Coronary artery (tissue), 2 donors: ENCODE measurements at regions not wholly inside any gene's neighbourhood (a gene's known extent, or its start where the extent isn't known, plus 50 kb on each side); places are given as distances from the start of the nearest gene placed in this dataset.

Source experiments
- DNase-seq: peaks from one replicate; pipeline ENCODE4 v3.0.0-alpha.2; 2017; ENCODE audit warnings: low spot score
- H3K27ac ChIP-seq, 2 donors: fragments of 200-600 bp; sonication (generic); one replicate each; pipeline ENCODE4 v1.5.1; 2016 to 2019
- H3K4me3 ChIP-seq: fragments of 200-600 bp; sonication (generic); 2 replicates; pipeline ENCODE4 v1.5.1; 2016; ENCODE audit warnings: mild to moderate bottlenecking, moderate library complexity
- CTCF ChIP-seq: fragments of 200-600 bp; sonication (generic); IDR thresholded peaks from one replicate; pipeline ENCODE4 v1.5.1; 2019; ENCODE audit warnings: antibody characterized with exemption

GRCh38 chr5:136686192-136686872 is 321.0 kb upstream of the TRPC7 start:
- no peak for TF ChIP-seq CTCF
- Histone ChIP-seq H3K4me3 (no peak overlapping the region), H3K27ac (no peak overlapping the region)
- no peak for DNase-seq

DNA sequence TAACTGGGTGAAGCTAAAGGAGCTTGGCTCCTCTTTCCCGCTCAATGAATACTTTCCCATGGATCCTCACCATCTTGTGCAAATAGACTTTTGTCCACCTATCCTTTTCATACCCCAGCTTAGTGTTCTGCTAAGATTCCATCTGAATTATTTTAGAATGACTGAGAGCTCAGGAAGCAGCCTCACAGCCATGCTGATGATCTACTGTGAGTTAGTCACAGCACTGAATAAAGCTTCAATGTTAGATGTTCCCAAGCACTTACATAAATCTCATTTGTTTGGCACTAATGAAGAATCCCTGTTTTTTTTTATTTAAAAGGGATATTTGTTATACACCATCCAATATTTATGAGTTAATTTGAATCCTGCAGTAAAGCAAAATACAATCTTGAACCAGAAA is 317.6 kb upstream of the TRPC7 start:
- DNase-seq, result no peak
- Histone ChIP-seq H3K4me3 (no peak overlapping the region), H3K27ac (no peak overlapping the region)
- TF ChIP-seq CTCF, result no peak

GRCh38 chr5:136679233-136679632 is 313.9 kb upstream of the TRPC7 start:
- H3K27ac ChIP-seq, result no peak overlapping the region
- no peak for DNase-seq
- TF ChIP-seq CTCF, result no peak

DNA sequence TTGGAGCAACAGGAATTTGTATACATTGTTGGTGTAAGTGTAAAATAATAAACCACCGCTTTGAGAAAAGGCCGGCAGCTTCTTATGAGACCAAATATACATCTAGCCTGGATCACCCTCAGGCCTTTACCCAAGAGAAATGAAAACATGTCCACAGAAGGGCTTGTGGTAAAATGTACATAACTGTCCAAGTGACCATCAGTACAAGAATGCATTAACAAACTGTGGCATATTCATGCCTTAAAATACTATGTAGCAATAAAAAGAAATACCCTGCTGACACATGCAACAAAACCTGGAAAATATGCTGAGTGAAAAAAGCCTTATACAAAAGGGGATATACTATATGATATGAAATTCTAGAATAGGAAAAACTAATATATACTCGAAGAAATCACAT is 311.9 kb upstream of the TRPC7 start:
- DNase-seq, result no peak
- Histone ChIP-seq H3K4me3 (no peak overlapping the region), H3K27ac (no peak overlapping the region)
- no peak for TF ChIP-seq CTCF

More at GRCh38 chr5:136679233-136679632, 313.9 kb upstream of the TRPC7 start:
- no peak overlapping the region for H3K4me3 ChIP-seq

- no peak for TF ChIP-seq CTCF
- Histone ChIP-seq H3K27ac (no peak overlapping the region), H3K4me3 (no peak overlapping the region)
- DNase-seq, result no peak
These were observed 311.3 kb upstream of the TRPC7 start for GRCh38 chr5:136676685-136677084.

DNA sequence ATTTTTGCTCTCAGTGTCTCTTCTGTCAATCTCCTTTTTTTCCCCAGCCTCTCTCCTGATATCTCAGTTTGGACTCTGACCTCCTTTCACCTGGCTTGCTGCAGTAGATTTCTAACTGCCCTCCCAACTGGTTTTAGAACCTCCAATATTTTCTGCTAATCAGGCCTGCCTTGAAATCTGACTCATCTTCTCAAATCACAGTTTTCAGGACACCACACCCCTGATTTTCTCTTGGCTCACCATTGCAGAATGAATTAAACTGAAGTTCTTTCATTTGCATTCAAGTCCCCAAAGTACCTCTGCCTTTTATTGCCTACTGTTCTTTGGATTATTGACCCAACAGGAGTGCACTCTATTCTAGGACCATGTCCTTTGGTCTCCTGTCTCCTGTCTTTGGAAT is 310.4 kb upstream of the TRPC7 start:
- TF ChIP-seq CTCF, result no peak
- no peak for DNase-seq
- no peak overlapping the region for H3K27ac ChIP-seq
- H3K4me3 ChIP-seq, result no peak overlapping the region

- no peak for DNase-seq
- no peak for TF ChIP-seq CTCF
- H3K27ac ChIP-seq, result no peak overlapping the region
- H3K4me3 ChIP-seq, result no peak overlapping the region
These were observed 308.8 kb upstream of the TRPC7 start for GRCh38 chr5:136674178-136674577.
